ENCODE measurements at regions not wholly inside any gene's neighbourhood (a gene's known extent, or its start where the extent isn't known, plus 50 kb on each side); places are given as distances from the start of the nearest gene placed in this dataset.

DNA sequence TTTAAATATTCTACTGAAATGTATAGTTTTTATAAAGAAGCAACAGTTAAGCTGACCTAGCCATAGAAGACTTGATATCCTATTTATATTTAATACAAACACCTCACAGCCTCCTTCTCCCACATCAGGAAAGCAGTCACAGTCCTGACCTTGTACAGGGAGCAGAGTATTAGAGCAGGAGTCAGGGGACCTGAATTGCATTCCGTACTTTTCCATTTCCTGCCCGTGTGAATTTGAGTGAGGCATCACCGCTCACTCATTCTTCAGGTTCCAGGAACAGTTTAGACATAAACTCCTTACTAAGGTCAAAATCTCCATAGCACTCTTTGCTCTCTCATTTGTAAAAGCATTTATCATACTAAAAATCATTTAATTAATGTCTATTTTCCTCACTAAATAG lies 482.5 kb upstream of the FAT3 start:
- DNase-seq: no peak

DNA sequence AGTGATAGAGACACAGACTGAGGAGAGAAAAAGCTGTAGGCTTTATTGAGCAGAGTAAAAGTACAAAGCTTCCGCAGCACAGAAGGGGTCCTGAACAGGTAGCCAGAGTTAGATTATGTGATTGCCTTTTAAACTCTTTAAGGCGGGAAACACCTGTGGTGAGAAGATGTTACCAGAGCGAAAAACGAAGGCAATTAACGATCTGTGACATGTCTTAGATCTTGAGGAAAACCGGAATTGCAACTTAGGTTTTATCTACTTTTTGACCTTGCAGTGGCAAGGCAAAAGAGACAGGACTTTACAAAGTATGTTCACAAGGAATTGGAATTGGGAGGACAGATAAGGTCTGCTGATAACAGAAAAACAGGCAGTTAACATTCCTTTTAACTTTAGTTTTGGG lies 493.6 kb upstream of the FAT3 start:
- DNase-seq: no peak

DNA sequence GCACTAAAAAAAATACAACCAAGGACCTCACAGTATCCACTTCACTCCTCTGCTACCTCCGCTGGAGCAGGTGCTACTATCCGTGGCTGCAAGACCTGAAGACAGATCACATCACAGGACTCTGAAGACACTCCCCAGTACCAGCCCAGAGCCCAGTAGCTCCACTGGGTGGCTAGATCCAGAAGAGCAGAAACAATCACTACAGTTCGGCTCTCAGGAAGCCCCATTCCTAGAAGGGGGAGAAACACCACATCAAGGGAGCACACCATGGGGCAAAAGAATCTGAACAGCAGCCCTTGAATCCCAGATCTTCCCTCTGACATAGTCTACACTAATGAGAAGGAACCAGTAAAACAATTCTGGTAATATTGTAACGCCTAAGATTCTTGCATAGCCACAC lies 494.0 kb upstream of the FAT3 start:
- DNase-seq: no peak

DNA sequence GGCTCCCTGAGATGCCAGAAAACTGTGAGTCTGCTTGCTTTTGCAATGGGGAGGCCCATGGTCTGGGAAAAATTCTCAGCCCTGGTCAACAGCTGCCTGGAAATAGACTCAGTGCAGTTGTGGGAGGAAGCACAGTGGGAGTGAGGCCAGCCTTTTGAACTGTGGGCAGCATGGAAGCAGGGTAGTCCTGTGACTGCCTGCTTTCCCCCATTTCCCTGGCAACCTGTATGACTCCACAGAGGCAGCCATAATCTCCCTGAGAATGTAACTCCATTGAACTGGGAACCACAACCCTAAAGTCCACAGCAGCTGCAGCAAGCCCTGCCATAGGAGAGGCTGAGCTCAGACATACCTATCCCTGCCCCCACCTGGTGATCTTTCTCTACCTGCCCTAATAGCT lies 494.6 kb upstream of the FAT3 start:
- DNase-seq: no peak

DNA sequence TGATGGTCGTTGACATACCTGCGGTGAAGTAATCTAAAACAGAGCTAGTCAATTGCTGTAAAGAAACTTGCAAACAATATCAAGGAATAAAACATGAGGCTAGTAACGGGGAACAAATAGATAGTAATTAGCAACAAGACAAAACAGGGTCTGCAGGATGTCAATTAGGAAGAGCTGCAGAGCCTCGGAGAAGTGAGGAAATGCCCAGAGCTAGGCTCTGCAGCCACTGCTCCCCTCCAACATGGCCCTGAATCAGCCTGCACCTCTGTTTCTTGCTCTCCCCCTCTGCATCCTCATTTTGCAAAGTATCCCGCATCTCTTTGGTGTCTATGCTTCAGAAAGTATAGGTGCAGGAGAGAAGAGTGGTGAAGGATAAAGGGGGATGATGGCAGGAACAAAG lies 507.4 kb upstream of the FAT3 start:
- no peak for DNase-seq

DNA sequence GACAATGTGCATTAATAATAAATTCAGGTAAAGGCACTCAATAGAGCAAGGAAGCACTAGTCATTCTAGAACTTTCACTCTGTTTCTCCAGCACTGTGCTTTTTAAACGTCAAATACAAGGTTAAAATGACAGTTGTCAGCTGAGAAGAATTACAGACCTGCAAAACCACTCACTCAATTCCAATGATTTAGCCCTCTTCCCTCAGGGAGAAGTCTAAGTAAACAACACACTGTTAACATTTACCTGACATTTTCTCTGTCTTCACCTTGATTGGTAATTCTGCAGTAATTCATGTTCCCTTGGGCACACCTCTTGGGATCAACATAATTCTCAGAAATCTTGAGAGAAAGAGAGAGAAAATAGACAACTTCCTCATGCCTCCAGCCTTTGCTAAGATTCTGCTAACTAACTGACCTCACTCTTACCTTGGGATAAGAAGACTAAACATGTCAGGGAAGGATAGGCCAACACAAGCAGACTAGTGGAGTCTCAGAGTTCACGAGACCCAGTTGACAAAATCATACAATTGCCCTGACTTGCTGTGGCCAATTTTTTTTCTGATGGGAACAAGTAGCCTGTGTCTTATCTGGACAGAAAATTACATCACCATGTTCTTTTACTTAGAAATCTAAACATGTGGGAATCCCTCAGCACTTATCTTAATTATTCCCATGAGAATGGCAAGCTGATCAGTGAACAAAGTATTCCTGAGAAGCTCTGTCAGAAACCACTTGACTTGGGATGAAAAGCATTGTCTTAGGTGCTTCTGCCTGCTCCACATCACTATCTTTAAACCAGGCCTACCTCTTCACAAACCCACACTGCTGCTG lies 516.8 kb upstream of the FAT3 start:
- DNase-seq: no peak

DNA sequence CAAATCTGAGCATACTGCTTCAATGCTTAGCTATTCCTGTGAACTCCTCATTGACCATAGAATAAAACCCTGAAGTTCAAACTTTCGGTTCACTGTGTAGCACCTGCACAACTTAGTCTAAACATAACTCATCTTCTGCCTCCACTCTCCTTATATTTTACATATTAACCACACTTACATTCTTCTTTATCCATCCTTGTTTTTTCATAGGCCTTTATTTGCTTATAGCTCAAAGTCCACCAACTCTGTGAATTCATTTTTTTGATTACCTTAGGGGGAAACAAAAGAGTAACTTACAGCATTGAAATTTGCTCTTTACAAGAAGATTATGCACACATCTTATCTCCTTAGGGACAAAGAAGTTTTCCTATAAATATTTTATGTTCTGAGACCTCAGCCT lies 521.6 kb upstream of the FAT3 start:
- DNase-seq: no peak

GRCh38 chr11:91700854-91701253 lies 523.8 kb upstream of the FAT3 start:
- no peak for DNase-seq

DNA sequence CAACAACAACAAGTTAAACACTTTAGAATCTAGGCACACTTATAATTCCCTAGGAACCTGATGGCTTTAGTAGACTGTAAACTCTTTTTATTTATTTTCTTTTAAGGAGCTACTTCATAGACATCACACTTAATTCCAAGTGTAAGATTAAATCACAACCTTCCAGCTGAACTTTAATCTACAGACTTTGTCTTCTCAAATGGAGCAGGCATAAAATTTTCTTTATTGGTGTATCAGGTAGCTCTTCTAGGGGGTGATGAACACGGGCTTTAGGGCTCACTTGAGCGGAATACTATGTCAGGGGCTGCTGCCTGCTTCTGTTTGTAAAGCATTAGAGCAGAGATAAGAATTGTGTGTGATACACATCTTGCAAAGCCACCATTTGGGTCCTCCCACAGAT lies 525.8 kb upstream of the FAT3 start:
- DNase-seq: no peak

GRCh38 chr11:91694331-91694730 lies 530.3 kb upstream of the FAT3 start:
- no peak for DNase-seq

DNA sequence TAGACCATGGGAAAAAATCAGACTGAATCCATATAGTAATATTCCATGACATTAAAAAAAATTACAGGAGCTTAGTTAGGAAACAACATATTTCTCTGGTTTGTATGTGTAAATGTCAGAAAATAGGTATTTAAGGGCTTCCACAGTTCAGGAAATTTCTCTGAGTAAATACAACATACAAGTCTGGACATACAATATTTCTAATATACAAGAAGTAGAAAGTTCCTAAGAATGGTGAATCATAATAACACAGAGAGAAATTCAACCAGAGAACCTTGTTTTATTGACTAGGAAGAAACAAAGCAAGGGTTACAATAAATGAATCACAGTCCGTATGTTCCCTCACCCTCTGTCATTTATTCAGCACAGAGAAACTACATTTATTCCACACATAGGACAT lies 532.7 kb upstream of the FAT3 start:
- no peak for DNase-seq

DNA sequence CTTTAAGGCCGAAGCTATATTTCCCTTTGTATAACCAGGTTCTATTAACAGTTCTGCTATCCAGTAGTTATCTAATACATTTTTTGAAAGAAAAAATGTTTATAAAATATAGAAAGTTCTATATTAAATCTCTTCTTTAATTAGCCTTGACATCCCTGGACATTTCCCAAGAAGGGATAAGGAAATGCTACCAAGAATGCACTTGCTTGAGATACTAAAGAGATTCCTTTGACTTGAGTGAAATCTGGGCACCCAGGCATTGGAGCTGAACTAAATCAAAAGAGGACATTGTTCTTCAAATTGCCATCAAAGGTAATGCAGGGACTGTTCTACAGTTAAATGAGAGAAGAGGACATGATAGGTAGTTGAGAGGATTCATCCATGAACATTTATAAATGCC lies 535.9 kb upstream of the FAT3 start:
- no peak for DNase-seq

- no peak for DNase-seq
These were observed 537.9 kb upstream of the FAT3 start for GRCh38 chr11:91686700-91687099.

DNA sequence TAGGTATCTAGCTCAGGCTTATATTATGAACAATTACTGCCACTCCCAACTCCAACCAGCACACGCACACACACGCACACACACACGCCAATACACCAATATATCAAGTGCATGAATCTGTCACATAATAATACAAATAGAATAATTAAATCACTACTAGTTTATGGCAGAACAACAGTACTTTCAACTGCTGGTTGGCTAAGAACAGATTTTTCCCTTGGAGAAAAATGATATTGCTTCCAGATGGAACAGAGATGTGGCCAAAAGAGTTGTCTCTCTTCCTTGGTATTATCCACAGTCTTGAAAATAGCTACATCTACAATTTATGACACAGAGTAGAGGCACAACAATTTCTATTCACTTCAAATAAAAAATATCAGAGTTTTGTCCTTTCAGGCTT lies 538.3 kb upstream of the FAT3 start:
- no peak for DNase-seq

- no peak for DNase-seq
These were observed 550.9 kb upstream of the FAT3 start for GRCh38 chr11:91673705-91674104.

DNA sequence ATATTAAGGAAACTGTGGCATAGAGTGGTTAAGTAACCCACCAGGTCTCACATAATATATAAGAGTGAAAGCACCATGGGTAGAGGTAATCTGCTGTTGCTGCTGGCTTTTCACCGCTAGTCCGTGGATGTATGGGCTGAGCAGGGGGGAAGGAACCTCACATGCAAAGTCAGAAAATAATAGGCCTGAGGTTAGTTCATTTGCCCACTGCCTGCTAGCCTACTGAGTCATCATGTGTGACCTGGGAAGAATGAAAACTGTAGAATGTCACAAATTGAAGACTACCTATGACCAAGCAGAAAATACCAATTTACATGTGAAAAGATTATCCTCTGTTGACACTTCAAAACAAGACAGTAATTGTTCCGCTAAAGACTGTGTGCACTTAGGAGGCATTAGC lies 560.1 kb upstream of the FAT3 start:
- DNase-seq: no peak

DNA sequence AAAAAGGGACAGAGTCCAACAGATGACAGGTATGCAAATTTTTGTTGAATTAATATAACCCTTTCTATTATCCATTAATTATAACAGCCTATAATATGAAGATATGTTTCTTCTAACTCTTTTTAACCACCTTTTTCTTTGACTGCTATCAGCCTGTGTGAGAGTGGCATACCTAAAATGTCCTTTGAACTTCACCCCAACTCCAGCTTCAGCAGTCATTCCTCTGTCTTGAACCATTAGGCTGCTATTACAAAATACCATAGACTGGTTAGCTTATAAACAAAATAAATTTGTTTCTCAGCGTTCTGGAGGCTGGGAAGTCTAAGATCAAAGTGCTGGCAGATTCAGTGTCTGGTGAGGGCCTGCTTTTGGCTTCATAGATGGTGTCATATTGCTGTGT lies 564.6 kb upstream of the FAT3 start:
- no peak for DNase-seq

- DNase-seq: no peak
These were observed 569.9 kb upstream of the FAT3 start for GRCh38 chr11:91654686-91655085.

GRCh38 chr11:91653079-91653754 lies 571.4 kb upstream of the FAT3 start:
- no peak for DNase-seq

DNA sequence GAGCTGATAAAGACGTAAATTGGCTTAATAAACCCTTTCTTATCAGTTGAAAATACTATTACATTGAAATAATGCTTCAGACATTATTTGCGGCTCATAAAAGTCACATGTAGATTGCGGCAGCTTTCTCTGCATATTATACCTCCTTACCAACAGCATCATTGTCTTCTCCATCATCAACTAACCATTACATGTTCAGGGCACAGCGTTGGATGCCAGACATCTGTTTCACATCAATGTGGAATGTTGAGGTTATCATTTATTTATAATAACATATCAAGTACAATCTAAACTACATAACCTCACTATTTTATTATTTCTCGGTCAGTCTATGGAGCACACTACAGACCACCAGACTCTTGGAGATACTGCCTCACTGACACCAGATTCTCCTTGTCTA lies 573.8 kb upstream of the FAT3 start:
- no peak for DNase-seq

DNA sequence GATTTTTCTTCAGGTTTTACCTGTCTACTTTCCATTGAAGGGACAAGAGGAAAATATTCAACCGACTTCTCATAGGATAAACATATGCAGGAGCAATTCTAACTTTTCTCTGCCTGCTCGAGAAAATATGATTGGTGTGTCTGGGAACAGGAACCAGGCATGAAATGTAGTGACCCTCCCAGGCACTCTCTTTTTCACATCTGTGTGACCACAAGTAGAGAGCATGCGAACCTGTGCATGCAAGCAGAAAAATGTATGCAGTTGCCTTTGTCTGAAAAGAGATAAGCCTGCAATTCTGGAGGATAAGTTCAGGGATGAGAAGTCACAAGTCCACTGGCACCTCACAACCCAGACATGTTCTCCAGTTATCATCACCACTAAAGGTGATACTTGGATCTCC lies 583.5 kb upstream of the FAT3 start:
- DNase-seq: no peak

DNA sequence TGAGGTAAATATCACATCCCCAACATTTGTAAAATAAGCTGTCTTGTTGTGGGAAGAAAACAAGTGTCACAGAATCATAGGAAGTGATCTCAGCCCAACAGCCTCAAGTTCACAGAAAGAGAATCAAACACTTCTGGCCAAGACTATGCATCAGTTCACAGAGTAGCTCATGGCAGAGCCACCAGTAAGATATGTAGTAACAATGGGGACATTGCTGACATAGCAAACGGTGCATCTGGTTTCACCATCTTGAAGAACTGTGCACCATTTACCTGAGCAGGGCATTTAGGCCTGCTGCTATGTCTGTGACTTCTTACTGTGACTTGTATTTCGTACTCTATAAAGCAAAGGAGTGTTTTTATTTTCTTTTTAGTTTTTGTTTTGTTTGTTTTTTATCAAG lies 585.3 kb upstream of the FAT3 start:
- no peak for DNase-seq

DNA sequence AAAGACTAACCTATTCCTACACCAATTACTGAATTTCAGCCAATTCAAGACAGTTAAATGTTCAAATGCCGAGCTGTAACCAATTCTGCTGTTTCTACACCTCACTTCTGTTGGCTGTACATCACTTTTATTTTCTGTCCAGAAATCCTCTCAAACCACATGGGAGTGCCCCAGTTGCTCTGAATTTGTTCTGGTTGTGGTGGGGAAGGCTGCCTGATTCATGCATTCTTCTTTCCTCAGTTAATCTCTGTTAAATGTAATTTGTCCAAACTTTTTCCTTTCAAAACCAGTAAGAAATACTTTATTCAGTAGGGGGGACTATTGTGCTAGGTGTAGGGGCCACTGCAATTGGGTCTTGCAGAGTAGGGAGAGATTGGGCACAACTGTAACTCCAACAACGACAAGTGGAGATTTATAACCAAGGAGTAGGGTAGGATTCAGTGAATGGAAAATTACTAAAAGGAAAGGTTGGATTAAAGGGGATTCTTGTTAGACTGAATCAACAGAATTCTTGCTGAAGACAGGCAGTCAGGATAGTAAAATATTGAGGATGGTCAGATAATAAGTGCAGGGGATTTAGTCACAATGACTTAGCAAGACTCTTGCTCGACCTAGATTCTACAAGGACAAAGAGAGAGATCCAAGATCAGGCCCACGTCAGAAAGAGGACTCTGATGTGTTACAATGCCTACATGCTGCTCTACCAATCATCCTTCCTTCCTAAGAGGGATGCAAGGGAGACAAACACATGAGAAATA lies 593.5 kb upstream of the FAT3 start:
- no peak for DNase-seq

DNA sequence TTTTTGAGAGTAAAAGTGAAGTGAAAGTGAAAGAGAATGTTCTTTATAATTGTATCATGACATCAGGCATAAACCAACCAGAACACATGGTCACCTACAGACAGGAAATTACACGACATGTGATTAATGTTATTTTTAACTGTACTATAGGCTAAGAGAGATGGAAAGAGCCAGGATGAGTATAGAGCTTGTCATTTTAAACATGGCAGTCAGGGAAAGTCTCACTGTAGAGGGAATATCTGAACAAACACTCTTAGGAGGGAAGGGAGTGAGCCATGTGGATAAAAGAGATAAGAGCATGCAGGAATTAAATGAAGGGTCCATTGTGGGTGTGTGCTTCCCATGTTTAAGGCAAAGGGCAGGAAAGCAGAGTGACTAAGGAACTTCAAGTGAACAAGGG lies 599.1 kb upstream of the FAT3 start:
- DNase-seq: no peak
